Endodermal cell (in vitro differentiated cells): ENCODE measurements at regions not wholly inside any gene's neighbourhood (a gene's known extent, or its start where the extent isn't known, plus 50 kb on each side); places are given as distances from the start of the nearest gene placed in this dataset.

Experiments
- DNase-seq: peaks from one replicate; pipeline ENCODE4 v3.0.0-alpha.2; 2017
- H3K27ac ChIP-seq: 2 replicates; pipeline ENCODE4 v1.5.1; 2013; ENCODE audit warnings: mild to moderate bottlenecking, low read depth, low read length, moderate library complexity
- H3K27me3 ChIP-seq: 2 replicates; pipeline ENCODE4 v1.6.1; 2013; ENCODE audit warnings: mild to moderate bottlenecking, low read length, moderate library complexity; ENCODE audit not compliant: insufficient read depth, control insufficient read depth, poor library complexity, severe bottlenecking
- H3K36me3 ChIP-seq: 2 replicates; pipeline ENCODE4 v1.7.0; 2013; ENCODE audit warnings: mild to moderate bottlenecking, low read length, moderate library complexity; ENCODE audit not compliant: control insufficient read depth, insufficient read depth
- H3K4me1 ChIP-seq: one replicate; pipeline ENCODE4 v1.7.0; 2013; ENCODE audit warnings: low read length; ENCODE audit not compliant: control insufficient read depth, insufficient read depth
- H3K4me3 ChIP-seq: 2 replicates; pipeline ENCODE4 v1.5.1; 2013; ENCODE audit warnings: mild to moderate bottlenecking, low read length, moderate library complexity
- H3K9ac ChIP-seq: 2 replicates; pipeline ENCODE4 v1.6.1; 2013; ENCODE audit warnings: mild to moderate bottlenecking, low read length, moderate library complexity; ENCODE audit not compliant: poor library complexity, severe bottlenecking; ENCODE audit errors: extremely low read depth
- H3K9me3 ChIP-seq: 2 replicates; pipeline ENCODE4 v1.6.1; 2013; ENCODE audit warnings: mild to moderate bottlenecking, low read length, moderate library complexity; ENCODE audit not compliant: control insufficient read depth
- H3K27ac Mint-ChIP-seq: 2 replicates; pipeline ENCODE4 v1.8.0; 2020; ENCODE audit warnings: mixed read lengths
- H3K27me3 Mint-ChIP-seq: 2 replicates; pipeline ENCODE4 v1.8.0; 2021; ENCODE audit warnings: mild to moderate bottlenecking, mixed read lengths; ENCODE audit not compliant: insufficient read depth
- H3K36me3 Mint-ChIP-seq: 2 replicates; pipeline ENCODE4 v1.8.0; 2020; ENCODE audit warnings: low read depth, mixed read lengths
- H3K4me1 Mint-ChIP-seq: 2 replicates; pipeline ENCODE4 v1.8.0; 2020; ENCODE audit warnings: mixed read lengths
- H3K4me3 Mint-ChIP-seq: 2 replicates; pipeline ENCODE4 v1.8.0; 2020; ENCODE audit warnings: mild to moderate bottlenecking, moderate library complexity, mixed read lengths
- H3K9me3 Mint-ChIP-seq: 2 replicates; pipeline ENCODE4 v1.8.0; 2020; ENCODE audit warnings: mild to moderate bottlenecking, mixed read lengths
- WGBS, 2 experiments: methylation state at CpG; one replicate each; pipeline versions ENCODE4 v1.1.5 to v1.1.7; 2013; ENCODE audit warnings: missing lambda C conversion rate in 2 of 2, mixed read lengths in 1 of 2; ENCODE audit not compliant: insufficient coverage in 1 of 2, insufficient read length in 1 of 2; 5-methylcytosine and 5-hydroxymethylcytosine counted together
- TF ChIP-seq, protein P1 (sequence below): fragments of 200-600 bp; sonication (generic); conservative IDR thresholded peaks from 2 replicates; pipeline ENCODE4 v1.5.0; 2021; ENCODE audit warnings: antibody characterized with exemption, mild to moderate bottlenecking

DNA sequence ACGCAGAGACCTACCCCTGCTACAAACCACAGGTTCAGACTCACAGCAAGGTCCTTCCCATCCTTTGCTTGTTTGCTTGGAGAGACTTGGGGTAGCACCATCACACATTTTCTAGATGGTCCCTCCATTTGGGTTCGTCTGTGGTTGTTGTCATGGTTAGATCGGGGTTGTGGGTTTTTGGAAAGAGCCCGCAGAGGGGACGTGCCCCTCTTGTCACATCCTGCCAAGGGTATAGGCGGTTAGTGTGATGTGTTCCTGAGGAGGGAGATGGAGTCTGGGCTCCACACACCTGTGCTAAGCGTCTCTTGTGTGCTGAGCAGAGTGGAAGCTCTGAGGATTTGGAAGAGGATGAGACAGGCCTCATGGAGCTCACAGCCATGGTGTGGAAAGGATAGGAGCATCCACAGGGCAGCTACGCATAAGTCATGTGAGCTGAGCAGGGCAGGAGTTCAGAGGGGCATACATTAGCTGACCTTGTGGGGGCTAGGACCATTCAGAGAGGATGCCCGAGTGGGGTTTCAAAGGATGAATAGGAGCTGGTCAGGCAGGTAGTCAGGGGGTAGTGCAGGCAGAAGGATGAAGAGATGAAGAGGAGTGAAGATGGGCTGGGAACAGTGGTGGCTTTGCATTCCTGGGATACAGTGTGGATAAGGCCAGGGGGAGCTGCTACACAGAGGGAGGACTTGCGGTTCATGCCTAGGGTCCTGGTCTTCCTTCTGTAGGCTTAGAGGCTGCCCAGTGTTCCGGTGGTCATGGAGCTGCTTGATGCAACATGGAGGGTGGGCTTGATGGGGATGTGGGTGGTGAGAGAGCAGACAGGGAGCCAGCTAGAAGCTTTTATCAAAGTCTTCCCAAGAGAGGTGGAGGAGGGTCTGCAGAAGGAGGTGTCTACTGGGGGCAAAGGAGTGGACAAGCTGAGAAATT lies 62.9 kb downstream of the ACKR3 start:
- Histone ChIP-seq H3K4me1 (no peaks in the 10 kb centered on the region), H3K9ac (no peak overlapping the region), H3K9me3 (no peaks in the 10 kb centered on the region), H3K4me3 (no peak overlapping the region), H3K27ac (no peak overlapping the region), H3K36me3 (no peaks in the 10 kb centered on the region), H3K27me3 (no peaks in the 10 kb centered on the region)
- Mint-ChIP-seq H3K4me3 (no peak overlapping the region), H3K36me3 (no peaks in the 10 kb centered on the region), H3K27ac (no peak overlapping the region), H3K9me3 (no peaks in the 10 kb centered on the region), H3K27me3 (peaks cover 17% of the 10 kb centered on the region), H3K4me1 (no peaks in the 10 kb centered on the region)
- DNase-seq = peak; percentile 28
- TF ChIP-seq, protein P1, sequence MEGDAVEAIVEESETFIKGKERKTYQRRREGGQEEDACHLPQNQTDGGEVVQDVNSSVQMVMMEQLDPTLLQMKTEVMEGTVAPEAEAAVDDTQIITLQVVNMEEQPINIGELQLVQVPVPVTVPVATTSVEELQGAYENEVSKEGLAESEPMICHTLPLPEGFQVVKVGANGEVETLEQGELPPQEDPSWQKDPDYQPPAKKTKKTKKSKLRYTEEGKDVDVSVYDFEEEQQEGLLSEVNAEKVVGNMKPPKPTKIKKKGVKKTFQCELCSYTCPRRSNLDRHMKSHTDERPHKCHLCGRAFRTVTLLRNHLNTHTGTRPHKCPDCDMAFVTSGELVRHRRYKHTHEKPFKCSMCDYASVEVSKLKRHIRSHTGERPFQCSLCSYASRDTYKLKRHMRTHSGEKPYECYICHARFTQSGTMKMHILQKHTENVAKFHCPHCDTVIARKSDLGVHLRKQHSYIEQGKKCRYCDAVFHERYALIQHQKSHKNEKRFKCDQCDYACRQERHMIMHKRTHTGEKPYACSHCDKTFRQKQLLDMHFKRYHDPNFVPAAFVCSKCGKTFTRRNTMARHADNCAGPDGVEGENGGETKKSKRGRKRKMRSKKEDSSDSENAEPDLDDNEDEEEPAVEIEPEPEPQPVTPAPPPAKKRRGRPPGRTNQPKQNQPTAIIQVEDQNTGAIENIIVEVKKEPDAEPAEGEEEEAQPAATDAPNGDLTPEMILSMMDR = no peak
- whole genome bisulfite sequencing, 2 experiments = 92 to 94% methylated on average over 7 to 11 of the region's 11 CpGs

GRCh38 chr2:236633219-236633570 lies 63.6 kb downstream of the ACKR3 start:
- no peaks in the 10 kb centered on the region for H3K9me3 Mint-ChIP-seq
- H3K27me3 Mint-ChIP-seq = peaks cover 20% of the 10 kb centered on the region
- TF ChIP-seq, protein P1 = no peak
- Histone ChIP-seq H3K27me3 (no peaks in the 10 kb centered on the region), H3K36me3 (no peaks in the 10 kb centered on the region), H3K9ac (no peak overlapping the region), H3K4me3 (no peak overlapping the region), H3K9me3 (no peaks in the 10 kb centered on the region), H3K4me1 (no peaks in the 10 kb centered on the region), H3K27ac (no peak overlapping the region)
- H3K36me3 Mint-ChIP-seq = no peaks in the 10 kb centered on the region
- H3K4me1 Mint-ChIP-seq = no peaks in the 10 kb centered on the region
- DNase-seq = peak; percentile 18
- H3K4me3 Mint-ChIP-seq = no peak overlapping the region
- WGBS, 2 experiments = 72 to 80% methylated on average over 1 to 5 of the region's 5 CpGs
- no peak overlapping the region for H3K27ac Mint-ChIP-seq

DNA sequence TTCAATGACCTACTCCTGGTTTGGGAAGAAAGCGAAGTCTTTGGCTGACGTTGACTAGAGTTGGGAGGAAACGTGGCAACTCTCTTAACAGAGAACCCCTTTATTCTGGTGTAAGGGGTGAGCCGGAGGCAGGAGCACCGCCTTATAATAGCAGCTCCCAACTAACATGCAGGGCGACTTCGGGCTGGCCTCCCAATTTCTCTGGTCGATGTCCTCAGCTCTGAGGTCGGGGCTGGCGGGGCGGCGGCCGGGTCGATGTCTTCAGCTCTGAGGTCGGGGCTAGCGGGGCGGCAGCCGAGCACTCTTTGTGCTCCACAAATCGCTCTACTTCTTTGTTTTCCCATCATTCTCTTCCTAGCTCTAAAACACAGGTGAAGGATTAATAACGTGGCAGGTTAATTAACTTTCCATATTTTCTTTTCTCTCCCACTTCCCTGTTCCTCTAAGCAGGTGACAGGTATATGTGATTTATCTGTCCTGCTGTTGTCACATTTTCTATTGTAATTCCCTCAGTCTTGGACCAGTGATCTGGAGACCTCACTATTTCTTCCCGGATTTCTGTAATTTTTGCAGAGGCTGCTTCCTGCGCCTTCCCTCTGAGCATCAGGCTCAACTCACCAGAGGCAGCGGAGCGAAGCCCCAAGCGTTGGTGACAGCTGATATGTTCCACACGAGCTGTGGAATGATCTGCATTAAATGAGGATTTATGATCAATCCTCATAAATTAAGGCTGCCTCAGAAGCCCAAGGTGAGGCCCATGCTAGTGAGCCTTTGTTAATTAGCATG lies 64.3 kb downstream of the ACKR3 start:
- Histone ChIP-seq H3K27ac (no peak overlapping the region), H3K9ac (no peak overlapping the region), H3K4me3 (no peak overlapping the region), H3K9me3 (no peaks in the 10 kb centered on the region), H3K36me3 (no peaks in the 10 kb centered on the region), H3K4me1 (no peaks in the 10 kb centered on the region), H3K27me3 (no peaks in the 10 kb centered on the region)
- WGBS, 2 experiments = 93% methylated on average over 18 to 26 of the region's 26 CpGs
- DNase-seq = peak; percentile 17
- H3K36me3 Mint-ChIP-seq = no peaks in the 10 kb centered on the region
- no peak overlapping the region for H3K27ac Mint-ChIP-seq
- H3K4me3 Mint-ChIP-seq = no peak overlapping the region
- TF ChIP-seq, protein P1 = no peak
- H3K9me3 Mint-ChIP-seq = no peaks in the 10 kb centered on the region
- peaks cover 20% of the 10 kb centered on the region for H3K27me3 Mint-ChIP-seq
- no peaks in the 10 kb centered on the region for H3K4me1 Mint-ChIP-seq
